IgD-negative memory B cell (primary cell): ENCODE measurements at regions not wholly inside any gene's neighbourhood (a gene's known extent, or its start where the extent isn't known, plus 50 kb on each side); places are given as distances from the start of the nearest gene placed in this dataset.
"Not testable (repeated sequence)": the region's sequence is repeated elsewhere in the genome, so short reads cannot be mapped to it uniquely, and the experiment has no call there.

ENCODE experiments used
- H3K27ac Mint-ChIP-seq, 3 donors: one replicate each; pipeline ENCODE4 v1.8.0; 2020 to 2022; ENCODE audit warnings: mild to moderate bottlenecking in 3 of 3, mixed read lengths in 3 of 3, moderate library complexity in 1 of 3
- H3K27me3 Mint-ChIP-seq: one replicate; pipeline ENCODE4 v1.8.0; 2021; ENCODE audit warnings: mixed read lengths
- H3K36me3 Mint-ChIP-seq: one replicate; pipeline ENCODE4 v1.8.0; 2020; ENCODE audit warnings: mild to moderate bottlenecking, mixed read lengths
- H3K4me1 Mint-ChIP-seq, 3 donors: one replicate each; pipeline ENCODE4 v1.8.0; 2020 to 2022; ENCODE audit warnings: mixed read lengths in 3 of 3, mild to moderate bottlenecking in 1 of 3
- H3K4me3 Mint-ChIP-seq, 4 donors: one replicate each; pipeline ENCODE4 v1.8.0; 2020 to 2022; ENCODE audit warnings: mild to moderate bottlenecking in 4 of 4, mixed read lengths in 4 of 4, moderate library complexity in 3 of 4
- H3K9me3 Mint-ChIP-seq, 3 donors: one replicate each; pipeline ENCODE4 v1.8.0; 2020 to 2021; ENCODE audit warnings: mixed read lengths in 3 of 3, mild to moderate bottlenecking in 1 of 3

DNA sequence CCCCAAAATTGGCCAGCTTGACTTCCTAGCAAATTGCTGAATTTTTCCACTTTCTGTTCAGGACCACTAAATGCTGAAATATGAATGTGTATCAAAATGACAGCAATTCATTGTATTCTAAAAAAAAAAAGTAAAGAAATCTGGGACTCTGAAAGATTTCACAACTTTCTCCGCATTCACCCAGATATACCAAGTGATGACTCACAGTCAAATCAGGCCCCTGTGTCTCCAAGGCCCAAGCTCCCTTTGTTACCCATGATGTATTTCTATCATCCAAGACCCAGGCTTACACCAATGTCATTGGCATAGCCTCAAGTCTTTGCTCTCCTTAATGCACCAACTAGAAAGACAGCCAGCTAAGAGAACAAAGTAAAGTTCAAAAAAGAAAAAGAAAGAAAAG, 493.9 kb downstream of the NTRK2 start:
- Mint-ChIP-seq H3K27ac (no peak overlapping the region), H3K27me3 (no peaks in the 10 kb centered on the region), H3K36me3 (no peaks in the 10 kb centered on the region), H3K4me3 (no peak overlapping the region), H3K9me3 (peaks cover 0 to 6% (median 4%) of the 10 kb centered on the region in 3 donors), H3K4me1 (no peaks in the 10 kb centered on the region)

DNA sequence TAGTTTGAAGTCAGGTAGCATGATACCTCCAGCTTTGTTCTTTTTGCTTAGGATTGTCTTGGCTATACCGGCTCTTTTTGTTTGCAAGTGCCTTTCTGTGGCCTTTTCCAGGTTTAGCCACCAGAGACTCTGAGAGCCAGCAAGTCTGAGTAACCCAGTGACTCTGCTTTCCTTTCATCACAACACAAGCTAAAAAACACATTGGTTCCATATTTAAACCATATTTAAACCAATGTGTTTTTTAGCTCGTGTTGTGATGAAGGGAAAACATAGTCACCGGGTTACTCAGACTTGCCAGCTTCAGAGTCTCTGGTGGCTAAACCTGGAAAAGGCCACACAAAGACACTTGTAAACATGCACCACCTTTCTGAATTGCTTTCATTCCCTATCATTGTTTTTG, 493.3 kb downstream of the NTRK2 start:
- H3K27ac Mint-ChIP-seq: no peak overlapping the region

DNA sequence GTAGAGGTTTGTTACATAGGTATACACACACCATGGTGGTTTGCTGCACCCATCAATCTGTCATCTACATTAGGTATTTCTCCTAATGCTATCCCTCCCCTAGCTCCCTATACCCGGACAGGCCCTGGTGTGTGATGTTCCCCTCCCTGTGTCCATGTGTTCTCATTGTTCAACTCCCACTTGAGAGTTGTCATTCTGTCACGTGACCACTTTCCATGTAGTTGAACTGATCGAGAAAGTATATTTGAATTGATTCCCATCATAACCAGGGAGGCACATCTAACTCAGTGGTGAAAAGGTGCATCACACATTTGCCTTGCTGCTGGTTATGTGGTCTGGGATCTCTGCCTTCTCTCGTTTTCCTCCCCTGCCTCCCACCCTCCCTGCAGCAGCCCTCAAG, 491.4 kb downstream of the NTRK2 start:
- not testable (repeated sequence) for H3K27me3 Mint-ChIP-seq, H3K4me3 Mint-ChIP-seq, H3K27ac Mint-ChIP-seq, H3K36me3 Mint-ChIP-seq, H3K4me1 Mint-ChIP-seq, H3K9me3 Mint-ChIP-seq

More for the DNA sequence above, 493.3 kb downstream of the NTRK2 start:
- H3K36me3 Mint-ChIP-seq: no peaks in the 10 kb centered on the region
- peaks cover 0 to 6% (median 4%) of the 10 kb centered on the region in 3 donors for H3K9me3 Mint-ChIP-seq
- H3K27me3 Mint-ChIP-seq: no peaks in the 10 kb centered on the region
- no peaks in the 10 kb centered on the region for H3K4me1 Mint-ChIP-seq
- no peak overlapping the region for H3K4me3 Mint-ChIP-seq

DNA sequence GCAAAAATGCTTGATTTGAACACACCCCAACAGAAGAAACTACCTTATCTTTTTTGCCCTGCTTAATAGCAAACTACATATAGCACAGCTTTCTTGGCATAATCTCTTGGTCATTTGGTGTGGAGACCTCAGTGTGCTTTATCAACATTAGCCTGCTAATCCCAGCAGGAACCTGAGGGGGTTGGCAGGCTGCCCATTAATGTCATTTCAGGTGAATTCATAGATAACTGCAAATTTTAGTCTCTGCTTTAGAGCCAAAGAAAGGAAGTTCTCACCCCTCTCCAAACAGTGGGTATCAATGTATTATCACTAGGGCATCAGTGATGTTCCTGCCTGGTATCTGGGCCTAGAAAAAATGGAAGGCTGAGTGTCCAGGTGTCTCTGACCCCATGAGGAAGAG, 489.0 kb downstream of the NTRK2 start:
- Mint-ChIP-seq H3K4me3 (no peak overlapping the region), H3K9me3 (peaks cover 0 to 4% (median 0%) of the 10 kb centered on the region in 3 donors), H3K27me3 (no peaks in the 10 kb centered on the region), H3K4me1 (no peaks in the 10 kb centered on the region), H3K36me3 (no peaks in the 10 kb centered on the region), H3K27ac (no peak overlapping the region)

DNA sequence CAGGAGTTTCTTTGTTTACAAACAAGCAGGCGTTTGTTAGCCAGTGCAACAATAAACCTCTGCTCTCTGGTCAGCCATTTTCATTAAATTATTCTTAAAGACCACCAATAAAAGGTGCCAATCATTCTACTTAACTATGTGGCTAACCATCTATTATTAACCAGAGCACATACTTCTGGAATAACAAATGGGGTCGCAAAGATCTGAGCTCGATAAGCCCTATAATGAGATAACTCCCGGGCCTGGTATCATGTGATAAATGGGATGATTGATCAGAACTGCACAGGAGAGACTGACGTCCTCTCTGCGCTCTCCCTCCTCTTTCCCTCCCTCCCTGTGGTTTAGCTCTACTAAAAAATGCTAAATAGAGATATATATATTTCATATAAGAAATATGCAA, 488.2 kb downstream of the NTRK2 start:
- H3K36me3 Mint-ChIP-seq: no peaks in the 10 kb centered on the region
- H3K9me3 Mint-ChIP-seq: peaks cover 0 to 3% (median 0%) of the 10 kb centered on the region in 3 donors
- no peaks in the 10 kb centered on the region for H3K4me1 Mint-ChIP-seq
- H3K27ac Mint-ChIP-seq: no peak overlapping the region
- no peak overlapping the region for H3K4me3 Mint-ChIP-seq
- no peaks in the 10 kb centered on the region for H3K27me3 Mint-ChIP-seq

DNA sequence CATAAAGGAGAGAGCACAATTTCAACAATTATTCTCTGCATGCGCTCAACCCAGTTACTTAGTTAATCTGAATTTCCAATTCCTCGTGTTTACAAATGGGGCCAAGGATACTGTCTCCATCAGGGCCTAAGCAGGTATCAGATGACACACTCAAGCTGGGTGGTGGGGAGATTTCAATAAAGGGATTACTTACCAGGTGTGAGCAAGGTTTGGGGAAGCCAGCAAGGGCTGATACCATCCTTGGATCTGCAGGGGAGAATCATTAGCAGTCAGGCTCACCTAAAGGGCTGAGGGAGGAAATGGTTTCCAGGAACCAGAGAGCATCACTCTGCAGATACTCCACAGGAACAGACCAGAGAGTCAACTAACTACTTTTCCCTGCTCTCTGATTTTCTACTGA, 487.1 kb downstream of the NTRK2 start:
- H3K36me3 Mint-ChIP-seq: no peaks in the 10 kb centered on the region
- no peaks in the 10 kb centered on the region for H3K9me3 Mint-ChIP-seq
- no peak overlapping the region for H3K27ac Mint-ChIP-seq
- H3K4me1 Mint-ChIP-seq: no peaks in the 10 kb centered on the region
- H3K4me3 Mint-ChIP-seq: no peak overlapping the region
- H3K27me3 Mint-ChIP-seq: no peaks in the 10 kb centered on the region

DNA sequence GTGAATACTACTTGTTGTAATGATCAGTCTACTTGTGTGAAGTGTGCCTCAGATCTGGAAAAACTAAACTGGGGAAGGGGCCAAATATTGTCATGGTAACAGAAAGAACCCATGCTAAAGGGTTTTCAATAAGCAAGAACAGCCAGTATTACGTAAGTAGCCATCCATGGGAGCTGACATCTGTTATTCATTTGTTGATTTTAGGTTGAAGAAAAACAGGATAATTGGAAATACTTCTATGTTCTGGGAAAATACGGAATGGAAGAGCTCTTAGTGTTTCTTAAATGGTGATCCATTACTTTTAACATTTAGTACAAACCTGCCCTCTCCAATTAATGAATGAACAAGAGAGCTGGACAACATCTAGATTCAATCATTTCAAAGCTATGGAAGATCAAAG, 485.8 kb downstream of the NTRK2 start:
- no peaks in the 10 kb centered on the region for H3K36me3 Mint-ChIP-seq
- no peaks in the 10 kb centered on the region for H3K9me3 Mint-ChIP-seq
- no peak overlapping the region for H3K4me3 Mint-ChIP-seq
- H3K27me3 Mint-ChIP-seq: no peaks in the 10 kb centered on the region
- no peaks in the 10 kb centered on the region for H3K4me1 Mint-ChIP-seq
- no peak overlapping the region for H3K27ac Mint-ChIP-seq

DNA sequence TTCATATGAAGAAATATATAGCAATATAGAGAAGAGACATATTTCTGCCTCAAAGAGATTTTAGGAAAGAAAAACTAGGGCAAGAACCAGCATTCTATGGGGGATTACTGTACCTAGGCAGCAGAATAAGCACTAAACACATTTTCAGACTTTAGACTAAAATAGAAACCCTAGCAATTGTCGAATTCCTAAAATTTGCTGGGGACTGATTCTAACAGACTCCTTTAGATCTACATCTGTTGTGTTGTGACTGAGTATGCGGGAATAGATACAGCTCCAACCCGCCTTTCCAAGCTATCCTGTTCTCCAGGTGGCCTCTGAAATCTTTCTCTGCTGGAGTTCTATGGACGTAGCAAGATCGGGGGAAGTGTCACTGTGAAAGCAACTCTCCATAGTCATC, 482.2 kb downstream of the NTRK2 start:
- Mint-ChIP-seq H3K36me3 (no peaks in the 10 kb centered on the region), H3K4me3 (no peak overlapping the region), H3K27ac (no peak overlapping the region), H3K27me3 (no peaks in the 10 kb centered on the region), H3K4me1 (no peaks in the 10 kb centered on the region), H3K9me3 (no peaks in the 10 kb centered on the region)

DNA sequence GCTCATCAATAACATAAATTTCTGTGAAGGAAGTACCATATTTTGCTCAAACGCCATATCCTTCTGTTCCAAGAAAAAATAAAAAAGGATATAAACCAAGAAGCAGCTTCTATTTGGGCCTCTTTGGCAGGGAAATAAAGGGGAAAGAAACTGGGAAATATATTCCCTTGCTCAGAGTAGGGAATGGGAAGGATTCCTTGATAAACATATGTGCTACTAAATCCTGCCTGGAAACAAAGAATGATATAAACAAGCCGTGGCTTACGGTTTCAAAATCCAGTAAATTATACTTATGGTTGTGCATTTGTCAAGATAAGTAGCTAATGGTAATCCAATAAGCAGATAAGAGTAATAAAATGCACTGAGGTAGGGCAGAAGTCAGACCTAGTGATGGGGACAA, 481.6 kb downstream of the NTRK2 start:
- Mint-ChIP-seq H3K27me3 (no peaks in the 10 kb centered on the region), H3K4me1 (no peaks in the 10 kb centered on the region), H3K9me3 (no peaks in the 10 kb centered on the region), H3K36me3 (no peaks in the 10 kb centered on the region), H3K4me3 (no peak overlapping the region), H3K27ac (no peak overlapping the region)

DNA sequence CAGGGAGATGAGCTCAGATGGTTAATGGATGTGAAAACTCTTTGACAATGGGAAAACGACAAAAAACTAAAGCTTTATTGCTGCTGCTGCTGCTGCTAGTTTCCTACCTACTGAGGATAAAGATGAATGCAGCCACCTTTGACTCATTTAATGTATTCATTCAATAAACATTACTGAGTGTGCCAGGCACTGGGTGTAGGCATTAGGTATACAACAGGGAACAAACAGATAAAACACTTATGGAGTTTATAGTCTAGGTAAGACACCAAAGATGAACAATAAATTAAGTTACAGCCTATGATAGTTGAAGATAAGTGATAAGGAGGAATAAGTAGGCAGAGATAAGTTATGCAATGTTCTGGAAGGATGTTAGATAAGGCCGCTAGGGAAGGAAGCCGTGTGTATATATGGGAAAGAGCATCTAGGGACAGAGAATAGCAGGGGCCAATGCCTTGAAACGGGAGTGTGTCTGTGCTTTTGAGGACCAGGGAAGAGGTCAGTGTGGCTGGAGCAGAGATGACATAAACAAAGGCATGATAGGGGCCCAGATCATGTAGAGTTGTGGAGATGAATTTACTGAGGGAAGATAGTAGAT, 477.6 kb downstream of the NTRK2 start:
- Mint-ChIP-seq H3K9me3 (peaks cover 0 to 3% (median 0%) of the 10 kb centered on the region in 3 donors), H3K27me3 (no peaks in the 10 kb centered on the region), H3K4me3 (no peak overlapping the region), H3K27ac (no peak overlapping the region), H3K36me3 (no peaks in the 10 kb centered on the region), H3K4me1 (no peaks in the 10 kb centered on the region)

DNA sequence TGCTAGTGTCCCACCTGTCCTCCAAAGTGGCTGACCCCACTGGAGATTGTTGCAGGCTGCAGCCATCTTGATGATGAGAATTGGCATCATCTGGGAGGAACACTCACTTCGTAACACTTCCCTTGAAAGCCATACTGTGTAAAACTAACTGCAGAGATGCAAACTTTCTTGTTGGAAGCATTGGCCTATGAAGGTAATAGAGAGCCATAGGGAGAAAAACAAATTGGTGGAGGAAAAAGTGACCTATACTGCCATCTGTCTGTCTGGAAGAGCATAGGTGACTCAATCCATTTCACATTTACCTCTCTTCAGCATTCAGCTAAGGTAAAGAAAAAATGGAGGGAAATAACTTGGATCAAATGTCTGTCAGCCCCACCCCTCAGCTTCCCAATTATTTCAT, 473.4 kb downstream of the NTRK2 start:
- H3K4me1 Mint-ChIP-seq: no peaks in the 10 kb centered on the region
- H3K36me3 Mint-ChIP-seq: no peaks in the 10 kb centered on the region
- H3K4me3 Mint-ChIP-seq: no peak overlapping the region
- H3K27me3 Mint-ChIP-seq: no peaks in the 10 kb centered on the region
- H3K9me3 Mint-ChIP-seq: peaks cover 3 to 5% (median 3%) of the 10 kb centered on the region in 3 donors
- no peak overlapping the region for H3K27ac Mint-ChIP-seq

DNA sequence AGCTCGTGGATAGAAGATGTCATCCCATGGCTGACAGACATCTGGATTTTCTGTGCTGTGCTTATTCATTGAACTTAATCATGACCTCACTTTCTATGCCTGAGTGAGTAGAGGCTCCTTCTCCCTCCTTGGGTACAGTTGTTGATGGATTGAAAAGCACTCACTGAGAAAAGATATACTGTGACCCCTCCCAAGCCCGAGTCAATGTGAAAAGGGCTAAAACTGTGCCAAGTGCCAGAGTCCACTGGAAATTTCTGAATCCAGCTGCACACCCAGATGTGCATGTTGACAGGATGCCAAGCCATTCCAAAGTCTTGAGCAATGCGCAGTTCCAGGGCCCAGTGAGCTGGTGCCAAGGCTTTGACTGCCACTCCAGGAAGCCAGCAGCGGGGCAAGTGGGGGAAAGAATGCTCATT, 473.0 kb downstream of the NTRK2 start:
- no peak overlapping the region for H3K27ac Mint-ChIP-seq
- no peaks in the 10 kb centered on the region for H3K4me1 Mint-ChIP-seq
- H3K27me3 Mint-ChIP-seq: no peaks in the 10 kb centered on the region
- peaks cover 3 to 5% (median 3%) of the 10 kb centered on the region in 3 donors for H3K9me3 Mint-ChIP-seq
- no peak overlapping the region for H3K4me3 Mint-ChIP-seq
- H3K36me3 Mint-ChIP-seq: no peaks in the 10 kb centered on the region

DNA sequence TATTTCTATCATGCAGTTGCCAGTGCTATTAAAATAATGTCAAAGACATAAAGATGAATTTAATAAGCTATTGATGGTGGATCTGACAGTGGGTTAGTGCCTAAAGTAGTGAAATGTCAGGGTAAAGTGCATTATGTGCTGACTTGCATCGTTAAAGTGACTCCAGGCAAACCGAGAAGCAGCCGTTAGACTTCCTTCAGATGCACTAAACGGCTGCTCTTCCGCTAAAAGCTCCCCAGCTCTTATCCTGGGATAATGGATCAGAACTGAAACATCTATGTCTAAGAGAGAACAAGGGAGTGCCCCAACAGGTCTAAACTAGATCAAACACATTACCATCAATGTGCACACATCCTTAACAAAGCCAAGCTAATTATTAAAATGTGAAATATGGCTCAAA, 468.2 kb downstream of the NTRK2 start:
- Mint-ChIP-seq H3K9me3 (peaks cover 3 to 12% (median 3%) of the 10 kb centered on the region in 3 donors), H3K4me1 (no peaks in the 10 kb centered on the region), H3K27ac (no peak overlapping the region), H3K27me3 (no peaks in the 10 kb centered on the region), H3K4me3 (no peak overlapping the region), H3K36me3 (no peaks in the 10 kb centered on the region)

DNA sequence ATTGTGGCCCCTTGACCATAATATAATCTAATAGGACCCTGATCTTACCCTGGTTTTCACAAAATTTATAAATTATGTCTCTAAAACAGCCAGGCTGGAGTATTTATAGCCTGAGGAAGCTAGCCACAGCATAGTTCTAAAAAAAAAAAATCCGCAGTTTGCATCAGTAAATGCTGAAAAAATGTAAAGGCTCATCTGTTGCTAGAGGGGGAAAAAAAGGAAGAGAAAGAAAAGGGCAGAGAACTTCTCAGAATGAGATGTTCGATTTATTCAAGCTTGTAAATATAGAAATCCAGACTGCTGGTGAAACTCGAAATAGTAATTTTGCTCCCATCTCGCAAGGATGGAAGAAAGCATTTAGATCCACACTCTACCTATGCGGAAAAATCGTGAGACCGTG, 467.5 kb downstream of the NTRK2 start:
- H3K4me1 Mint-ChIP-seq: no peaks in the 10 kb centered on the region
- H3K27ac Mint-ChIP-seq: no peak overlapping the region
- H3K36me3 Mint-ChIP-seq: no peaks in the 10 kb centered on the region

DNA sequence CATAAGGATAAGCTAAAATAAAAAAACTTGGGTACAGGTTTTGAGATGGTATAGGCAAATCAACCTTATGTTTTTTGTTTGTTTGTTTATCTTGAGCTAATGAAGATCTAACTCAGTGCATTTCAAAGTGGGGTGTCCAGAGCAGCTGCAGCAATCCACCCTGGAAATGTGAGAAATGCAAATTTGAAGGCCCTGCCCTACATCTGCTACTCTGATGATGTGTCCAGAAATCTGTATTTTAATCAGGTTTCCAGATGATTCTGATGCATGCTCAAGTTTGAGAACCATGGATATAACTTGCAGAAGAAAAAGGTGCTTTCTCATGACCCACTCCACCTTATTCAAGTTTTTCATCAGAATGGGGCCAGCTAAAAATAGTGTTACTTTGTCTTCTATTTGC, 467.0 kb downstream of the NTRK2 start:
- H3K9me3 Mint-ChIP-seq: peaks cover 3 to 11% (median 5%) of the 10 kb centered on the region in 3 donors
- no peaks in the 10 kb centered on the region for H3K27me3 Mint-ChIP-seq
- no peaks in the 10 kb centered on the region for H3K4me1 Mint-ChIP-seq
- H3K27ac Mint-ChIP-seq: no peak overlapping the region
- no peaks in the 10 kb centered on the region for H3K36me3 Mint-ChIP-seq
- H3K4me3 Mint-ChIP-seq: no peak overlapping the region

More for the DNA sequence above, 467.5 kb downstream of the NTRK2 start:
- peaks cover 3 to 14% (median 5%) of the 10 kb centered on the region in 3 donors for H3K9me3 Mint-ChIP-seq
- peak overlapping the region in 1 of 4 donors; percentile 27 for H3K4me3 Mint-ChIP-seq
- no peaks in the 10 kb centered on the region for H3K27me3 Mint-ChIP-seq

DNA sequence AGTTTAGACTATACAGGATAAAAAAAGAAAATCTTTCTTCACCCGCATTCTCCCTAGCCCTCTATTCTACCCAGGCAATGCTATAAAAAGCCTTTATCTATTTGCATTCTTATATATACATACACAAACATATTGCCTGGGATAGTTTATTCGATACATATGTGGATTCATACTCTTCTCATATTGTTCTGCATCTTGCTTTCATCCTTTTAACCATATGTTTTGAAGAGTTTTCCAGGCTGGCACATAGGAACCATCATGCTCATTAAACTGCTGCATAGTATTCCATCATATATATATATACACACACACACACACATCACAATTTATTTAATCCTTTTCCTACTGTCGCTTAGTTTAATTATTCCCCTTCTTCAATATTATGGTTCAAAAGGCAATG, 461.2 kb downstream of the NTRK2 start:
- no peaks in the 10 kb centered on the region for H3K27me3 Mint-ChIP-seq
- no peaks in the 10 kb centered on the region for H3K36me3 Mint-ChIP-seq
- no peak overlapping the region for H3K27ac Mint-ChIP-seq
- peaks cover 2 to 11% (median 4%) of the 10 kb centered on the region in 3 donors for H3K9me3 Mint-ChIP-seq
- H3K4me1 Mint-ChIP-seq: no peaks in the 10 kb centered on the region
- no peak overlapping the region for H3K4me3 Mint-ChIP-seq
